Right hindlimb (tissue), 1 donor: ENCODE measurements at regions not wholly inside any gene's neighbourhood (a gene's known extent, or its start where the extent isn't known, plus 50 kb on each side); places are given as distances from the start of the nearest gene placed in this dataset.
"Not testable (repeated sequence)": the region's sequence is repeated elsewhere in the genome, so short reads cannot be mapped to it uniquely, and the experiment has no call there.

Source experiments
- DNase-seq: peaks from one replicate; pipeline ENCODE4 v3.0.0-alpha.2; 2018

DNA sequence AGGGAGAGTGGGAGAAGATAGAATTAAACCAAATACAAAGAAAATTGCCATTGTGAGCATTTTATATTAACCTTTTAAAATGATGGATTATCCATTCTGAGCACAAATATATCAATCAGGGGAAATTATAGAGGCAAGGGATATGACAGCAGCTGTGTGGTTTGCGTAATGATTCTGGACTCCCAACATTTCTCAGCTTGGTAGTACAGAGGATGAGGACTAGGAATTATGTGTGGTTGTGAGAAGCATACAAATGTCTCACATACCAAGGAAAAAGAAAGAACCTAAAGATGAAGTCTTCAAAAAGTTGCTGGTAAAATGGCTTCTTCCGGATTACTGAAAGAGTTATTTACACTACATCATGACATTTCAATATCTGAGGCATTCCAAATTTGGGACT, 674.6 kb upstream of the NR3C2 start:
- DNase-seq, result no peak

DNA sequence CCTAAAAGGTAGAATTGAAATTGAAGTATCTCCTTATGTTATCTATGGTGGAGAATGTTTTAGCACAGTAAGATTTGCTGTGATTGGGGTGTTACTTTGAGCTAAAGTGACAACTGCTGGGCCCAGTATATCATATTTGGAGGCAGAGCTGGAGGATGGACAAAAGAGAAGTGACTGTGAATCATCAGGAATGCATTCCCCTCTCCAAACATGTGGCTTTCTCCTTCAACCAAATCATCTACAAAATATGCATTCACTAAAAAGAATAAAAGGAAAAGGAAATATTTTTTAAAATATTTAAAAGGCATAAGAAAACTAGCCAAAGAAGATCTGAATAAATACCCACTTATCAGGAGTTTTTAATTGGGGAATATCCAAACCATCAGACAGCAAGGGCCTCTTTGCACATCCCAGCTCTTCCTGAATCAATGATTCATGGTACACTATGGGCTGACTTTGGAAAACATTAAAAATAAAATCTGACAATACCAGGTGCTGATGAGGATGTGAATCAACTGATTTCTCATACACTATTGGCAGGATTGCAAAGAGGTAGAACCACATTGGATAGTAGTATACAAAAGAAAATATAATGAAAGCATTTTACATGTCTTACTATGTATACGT, 671.7 kb upstream of the NR3C2 start:
- no peak for DNase-seq

DNA sequence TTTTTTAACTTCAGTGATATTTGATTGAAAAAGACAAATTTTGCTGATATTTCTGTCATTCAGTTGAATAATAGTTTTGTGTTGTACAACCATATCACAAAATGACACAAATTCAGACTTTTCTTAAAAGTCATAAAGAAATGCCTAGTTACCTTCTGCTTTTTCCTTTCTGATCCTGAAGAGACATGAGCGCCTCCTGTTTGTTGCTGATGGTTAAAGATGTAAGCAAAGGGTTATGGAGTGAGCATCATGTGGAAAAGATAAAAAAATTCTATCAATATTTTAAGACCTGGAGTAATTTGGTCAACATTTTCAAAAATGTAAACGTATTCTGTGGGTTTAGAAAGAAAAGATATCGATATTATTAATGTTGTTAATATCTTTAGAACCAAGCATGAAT, 669.9 kb upstream of the NR3C2 start:
- no peak for DNase-seq

DNA sequence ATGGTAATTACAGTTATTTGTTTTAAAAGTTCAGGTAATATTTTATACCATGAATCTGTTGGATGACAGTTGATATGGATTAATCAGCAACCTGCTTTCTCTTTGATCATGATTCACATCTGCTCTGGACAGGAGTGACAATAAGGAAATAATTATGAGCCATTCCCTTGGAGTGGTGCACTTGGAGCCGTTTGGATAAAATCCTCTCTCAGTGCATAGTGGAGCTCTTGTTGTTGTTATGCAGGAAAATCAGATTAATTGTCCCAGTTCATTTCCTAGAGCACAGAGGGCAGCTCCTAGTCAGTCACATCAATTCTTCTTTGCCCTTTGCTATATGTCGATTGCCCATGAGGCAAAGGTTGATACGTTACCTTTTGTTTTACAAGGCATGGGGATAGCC, 668.3 kb upstream of the NR3C2 start:
- no peak for DNase-seq

DNA sequence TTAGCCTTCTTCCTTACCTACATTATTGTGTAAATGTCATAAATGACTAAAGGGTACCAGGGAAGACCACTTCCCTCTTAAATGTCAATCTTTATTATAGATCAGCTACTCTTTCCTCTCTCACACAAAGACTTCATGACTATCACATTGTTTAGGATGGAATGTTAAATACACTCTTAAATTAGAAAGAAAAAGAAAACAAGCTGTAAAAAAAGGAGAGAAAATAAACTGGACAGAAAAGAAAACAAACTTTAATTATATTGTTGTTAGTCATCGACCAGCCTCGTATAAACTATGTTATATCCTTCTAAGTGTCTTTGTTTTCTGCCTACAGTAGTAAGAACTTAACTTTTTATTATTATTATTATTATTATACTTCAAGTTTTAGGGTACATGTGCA, 666.4 kb upstream of the NR3C2 start:
- DNase-seq, result no peak

DNA sequence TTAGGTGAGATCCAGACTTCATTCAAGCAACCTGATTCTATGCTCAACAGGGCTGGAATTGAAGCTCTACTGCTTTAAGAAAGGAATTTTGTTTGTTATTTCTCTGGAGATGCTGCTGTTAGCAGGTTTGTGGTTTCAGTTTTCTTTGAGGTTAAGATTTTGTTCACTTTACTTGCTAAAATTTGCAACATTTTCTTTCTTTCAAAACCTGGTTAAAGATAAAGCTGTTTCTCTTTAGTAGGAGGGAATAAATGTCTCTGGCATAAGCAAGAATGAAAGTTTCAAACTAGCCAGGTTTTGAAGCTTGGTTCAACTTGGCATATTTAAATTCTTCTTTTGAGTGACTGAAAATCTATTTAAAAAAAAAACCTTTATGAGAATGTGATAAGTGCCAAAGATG, 660.6 kb upstream of the NR3C2 start:
- DNase-seq, result no peak

DNA sequence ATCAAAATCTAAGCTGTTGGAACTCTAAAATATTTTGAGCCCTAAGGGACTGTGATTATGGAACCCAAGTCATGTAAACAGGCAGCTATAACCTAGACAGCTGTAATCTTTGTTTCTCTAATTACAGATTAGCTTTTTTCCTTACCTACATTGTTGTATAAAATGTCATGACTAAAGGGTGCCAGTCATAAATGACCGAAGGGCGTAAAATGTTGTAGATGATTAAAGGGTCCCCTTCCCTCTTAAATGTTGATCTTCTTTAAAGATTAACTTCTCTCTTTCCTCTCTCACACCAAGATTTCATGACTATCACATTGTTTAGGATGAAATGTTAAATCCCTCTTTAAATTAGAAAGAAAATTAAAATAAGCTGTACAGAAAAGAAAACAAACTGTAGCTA, 659.4 kb upstream of the NR3C2 start:
- DNase-seq, result no peak

DNA sequence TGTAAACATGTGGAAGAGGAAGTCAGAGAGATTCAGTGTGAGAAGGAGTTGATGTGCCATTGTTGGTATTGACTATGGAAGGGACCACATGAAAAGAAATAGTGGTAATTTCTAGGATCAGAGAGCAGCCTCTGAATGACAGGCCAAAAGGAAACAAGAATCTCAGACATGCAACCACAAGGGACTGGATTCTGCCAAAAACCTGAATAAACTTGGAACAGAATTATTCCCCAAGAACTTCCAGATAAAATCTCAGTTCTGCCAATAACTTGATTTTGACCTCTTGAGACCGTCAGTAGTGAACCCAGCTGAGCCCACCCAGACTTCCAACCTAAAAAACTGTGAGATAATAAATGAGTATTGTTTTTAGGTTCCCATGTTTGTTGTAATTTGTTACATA, 653.6 kb upstream of the NR3C2 start:
- DNase-seq, result peak; percentile 19

DNA sequence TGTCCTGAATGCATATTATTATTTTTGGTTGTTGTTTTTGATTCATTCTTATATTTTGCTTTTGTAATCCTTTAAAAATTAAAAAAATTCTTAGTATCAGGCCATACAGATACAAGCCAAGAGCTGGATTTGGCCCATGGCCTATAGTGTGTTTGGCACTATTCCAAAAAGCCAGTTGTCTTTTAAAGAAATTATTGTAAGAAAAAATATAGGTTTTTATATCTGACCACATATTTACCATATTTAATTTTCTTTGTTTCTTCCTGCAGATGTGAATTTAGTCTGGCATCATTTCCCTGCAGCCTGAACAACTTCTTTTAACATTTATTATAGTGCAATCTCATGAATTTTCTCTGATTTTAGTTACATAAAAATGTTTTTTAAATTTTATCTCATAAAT, 652.8 kb upstream of the NR3C2 start:
- DNase-seq, result peak; percentile 27

DNA sequence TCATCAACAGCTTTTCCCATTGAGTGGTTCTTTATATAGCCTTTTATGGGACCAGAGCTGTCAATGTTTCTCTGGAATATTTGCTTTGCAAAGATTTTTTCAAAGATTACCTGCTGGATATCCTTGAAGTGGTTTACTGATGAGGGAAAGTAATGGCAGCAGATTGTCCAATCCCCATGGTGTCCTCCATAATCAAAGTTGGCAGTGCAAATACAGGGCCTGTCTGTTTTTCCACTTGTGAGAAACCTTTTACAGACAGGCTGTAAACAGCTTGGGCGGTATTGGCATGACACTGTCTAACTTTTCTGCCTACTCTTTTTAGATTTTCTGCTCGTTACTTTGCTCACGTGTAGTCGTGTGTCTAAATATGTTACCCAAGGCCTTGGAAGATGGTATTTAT, 641.9 kb upstream of the NR3C2 start:
- no peak for DNase-seq

DNA sequence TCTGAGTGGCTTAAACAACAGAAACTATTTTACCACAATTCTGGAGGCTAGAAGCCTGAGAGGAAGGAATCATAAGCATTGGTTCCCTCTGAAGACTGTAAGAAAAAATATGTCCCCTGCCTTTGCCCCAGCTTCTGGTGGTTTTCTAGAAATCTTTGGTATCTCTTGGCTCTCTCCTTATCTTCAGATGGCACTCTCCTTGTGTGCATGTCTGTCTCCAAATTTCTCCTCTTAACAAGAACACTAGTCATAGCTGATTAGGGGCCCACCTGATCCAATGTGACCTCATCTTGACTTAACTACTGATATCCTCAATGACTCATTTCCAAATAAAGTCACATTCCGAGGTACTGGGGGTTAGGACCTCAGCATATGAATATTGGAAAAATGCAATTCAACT, 635.0 kb upstream of the NR3C2 start:
- DNase-seq, result no peak

DNA sequence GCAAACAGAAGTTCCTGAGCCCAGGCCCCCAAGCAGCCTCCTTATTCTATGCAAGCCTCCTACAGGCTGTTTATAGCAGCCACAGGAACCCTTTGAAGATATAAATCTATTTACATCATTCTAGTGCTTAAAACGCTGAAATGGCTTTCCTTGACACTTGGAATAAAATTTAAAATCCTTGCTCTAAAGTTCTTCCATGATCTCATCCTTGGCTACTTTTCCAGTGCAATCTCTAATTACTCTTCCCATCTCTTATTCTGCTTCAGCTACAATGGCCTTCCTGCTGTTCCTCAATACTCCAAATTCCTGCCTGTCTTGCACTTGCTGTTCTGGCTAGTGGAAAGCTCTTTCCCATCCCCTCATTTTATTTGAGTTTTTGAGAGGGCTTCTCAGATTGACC, 634.2 kb upstream of the NR3C2 start:
- no peak for DNase-seq

DNA sequence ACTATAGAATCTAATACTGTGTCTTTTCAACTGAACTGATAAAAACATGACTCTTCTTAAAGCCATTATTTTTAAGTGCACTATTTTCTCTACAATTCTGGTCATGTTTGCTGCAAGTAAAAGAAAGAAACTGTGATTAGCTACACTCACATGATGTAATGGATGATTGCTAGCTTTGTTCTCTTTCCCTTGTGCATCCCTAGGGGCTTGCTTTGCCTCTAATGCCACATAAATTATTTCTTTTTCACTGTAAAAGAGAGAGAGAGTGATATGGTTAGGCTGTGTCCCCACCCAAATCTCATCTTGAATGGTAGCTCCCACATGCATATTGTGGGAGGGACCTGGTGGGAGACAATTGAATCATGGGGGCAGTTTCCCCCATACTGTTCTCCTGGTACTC, 630.2 kb upstream of the NR3C2 start:
- no peak for DNase-seq

DNA sequence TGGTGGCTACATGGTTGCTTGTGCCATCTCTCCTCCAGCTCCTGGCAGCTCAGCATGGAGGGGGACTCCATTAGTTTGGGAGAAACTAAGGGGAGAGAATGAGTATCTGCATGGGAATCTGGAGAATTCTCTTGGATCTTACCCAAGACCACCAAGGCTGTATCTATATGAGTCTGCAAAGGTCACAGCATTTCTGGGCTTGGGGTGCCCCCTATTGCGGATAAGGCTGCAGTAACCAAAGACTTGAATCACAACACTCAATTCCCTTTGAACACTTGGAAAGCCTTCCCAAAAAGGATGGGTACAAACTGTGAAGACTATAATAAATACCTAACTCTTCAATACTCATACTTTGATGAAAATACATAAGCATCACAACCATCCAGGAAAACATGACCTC, 623.5 kb upstream of the NR3C2 start:
- no peak for DNase-seq

DNA sequence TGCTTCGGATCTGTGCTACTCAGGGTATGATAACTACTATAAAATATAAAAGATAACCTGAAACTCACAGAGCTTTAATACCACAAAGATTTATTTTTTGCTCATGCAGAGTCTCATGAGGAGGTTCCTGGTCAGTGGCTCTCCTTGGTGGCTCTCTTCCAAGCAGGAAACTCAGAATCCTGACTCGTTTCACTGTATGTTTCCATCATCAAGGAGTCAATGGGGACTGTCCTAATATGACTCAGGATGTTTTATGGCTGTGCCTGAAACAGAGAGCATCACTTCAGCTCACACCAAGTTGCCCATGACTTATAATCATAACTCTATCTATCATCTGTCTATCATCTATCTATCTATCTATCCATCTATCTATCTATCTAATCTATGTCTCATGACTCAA, 620.8 kb upstream of the NR3C2 start:
- DNase-seq, result no peak

DNA sequence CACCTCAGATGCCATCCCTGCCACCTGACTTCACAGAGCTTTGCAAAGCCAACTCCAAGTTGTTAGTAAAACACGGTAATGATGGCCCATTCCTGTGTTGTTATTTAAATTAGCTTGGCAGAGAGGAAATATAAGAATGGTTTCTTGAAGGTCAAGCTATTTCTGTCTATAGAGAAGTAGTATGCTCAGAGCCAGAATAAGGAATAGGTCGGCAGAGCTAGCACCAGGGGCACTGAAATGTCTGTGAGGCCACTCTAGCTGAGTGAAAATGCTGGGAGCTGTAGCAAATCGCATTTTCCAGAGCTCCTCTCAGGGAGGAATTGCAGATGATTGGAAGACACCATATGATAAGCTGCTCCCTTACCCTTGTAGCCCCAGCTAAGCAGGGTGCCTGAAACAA, 615.4 kb upstream of the NR3C2 start:
- DNase-seq, result no peak

DNA sequence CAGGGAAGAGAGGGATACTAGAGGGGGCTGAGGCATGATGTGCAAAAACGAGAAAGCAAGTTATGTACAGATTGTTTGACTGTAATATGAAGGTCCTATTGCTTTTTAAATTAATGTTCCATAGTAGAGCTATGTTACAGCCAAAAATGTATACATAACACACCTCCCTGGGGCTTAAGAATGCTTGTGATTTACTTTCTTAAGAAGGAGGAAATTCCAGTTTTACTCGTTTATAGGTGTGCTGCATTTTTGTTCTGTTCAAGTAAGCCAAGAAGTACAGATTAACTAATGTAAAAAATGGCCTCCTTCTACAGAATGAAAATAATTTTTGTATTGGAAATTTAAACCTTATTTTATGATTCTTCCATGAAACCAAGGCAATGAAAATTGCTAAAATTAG, 614.4 kb upstream of the NR3C2 start:
- no peak for DNase-seq

DNA sequence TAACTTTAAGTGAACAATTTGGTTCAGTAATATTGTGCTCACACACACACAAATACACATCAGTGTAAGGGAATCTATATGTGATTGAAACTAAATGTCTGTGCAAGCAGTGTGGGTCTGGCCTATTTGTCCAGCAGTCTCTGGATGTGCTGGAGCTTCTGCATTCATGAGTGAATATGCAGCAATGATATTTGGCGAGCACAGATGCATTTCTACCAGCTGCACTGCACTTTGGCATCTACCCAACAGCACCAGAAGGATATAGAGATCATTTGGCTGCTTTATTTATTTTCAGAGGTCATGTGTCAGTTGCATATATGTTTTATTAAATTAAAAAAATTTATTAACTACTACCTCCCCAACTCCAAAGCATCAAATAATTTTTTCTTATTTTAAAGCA, 613.4 kb upstream of the NR3C2 start:
- DNase-seq, result peak; percentile 32

DNA sequence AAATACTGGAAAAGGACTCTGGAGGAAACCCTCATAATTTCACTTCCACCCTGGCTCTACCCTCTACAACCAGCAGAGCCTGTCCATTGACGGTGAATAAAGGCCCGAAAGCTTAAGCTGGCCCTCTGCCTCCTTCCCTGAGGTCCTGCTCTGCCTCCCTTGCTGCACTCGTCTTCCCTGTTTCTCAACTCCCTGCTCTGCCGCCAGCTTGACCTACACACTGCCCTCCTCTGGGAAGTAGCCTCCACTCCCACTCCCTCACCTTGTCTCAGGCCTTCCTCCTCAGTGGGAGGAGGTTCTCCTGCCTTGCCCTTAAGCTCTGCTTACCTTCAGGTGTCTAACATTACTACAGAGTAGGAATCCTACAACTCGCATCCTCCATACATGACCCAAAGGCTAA, 608.6 kb upstream of the NR3C2 start:
- DNase-seq, result no peak

DNA sequence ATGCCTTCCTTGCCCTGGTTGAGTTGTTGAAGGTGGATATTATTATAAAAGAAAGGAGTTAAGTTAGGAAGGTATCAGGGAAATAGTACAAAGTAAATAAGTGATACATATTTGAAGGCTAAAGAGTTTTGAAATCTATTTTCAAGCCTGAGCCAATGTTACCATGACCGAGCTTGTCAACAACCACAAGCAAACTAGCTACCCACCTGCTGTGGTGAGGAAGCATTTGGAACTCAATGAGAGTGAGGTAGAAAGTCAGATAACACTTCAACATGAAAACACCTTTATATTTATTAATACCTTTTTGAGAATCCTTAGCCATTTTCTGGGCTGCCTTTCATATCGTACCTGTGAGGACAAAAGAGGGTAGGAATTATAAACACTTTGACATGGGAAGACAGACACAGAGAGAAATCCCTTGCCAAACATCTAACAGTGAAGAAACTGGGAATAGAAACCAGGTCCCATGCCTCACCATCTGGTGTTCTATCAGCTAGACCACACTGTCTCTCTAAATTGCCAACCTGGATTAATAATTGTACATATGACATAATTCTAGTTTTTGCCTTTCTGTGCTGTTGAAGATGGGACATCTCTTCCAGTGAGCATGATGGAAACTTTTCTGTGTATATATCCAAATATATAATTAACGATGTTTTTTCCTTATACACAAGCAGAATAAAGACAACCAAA, 606.4 kb upstream of the NR3C2 start:
- DNase-seq, result no peak

DNA sequence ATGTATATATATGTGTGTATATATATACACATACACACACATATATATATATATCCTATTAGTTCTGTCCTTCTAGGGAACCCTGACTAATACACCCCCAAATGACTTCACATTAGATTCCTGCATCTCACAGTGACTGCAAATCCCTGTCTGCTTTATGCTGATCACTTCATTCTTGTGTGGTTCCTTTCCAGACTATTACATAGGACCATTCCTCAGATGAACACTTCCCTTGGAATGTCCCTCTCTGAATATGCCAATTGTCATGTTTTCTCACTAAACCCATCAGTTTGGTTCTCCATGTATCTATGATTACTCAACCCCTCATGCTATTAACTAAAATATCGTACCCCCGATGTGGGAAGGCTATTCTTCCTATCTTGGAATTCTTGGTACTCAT, 605.2 kb upstream of the NR3C2 start:
- DNase-seq, result no peak

DNA sequence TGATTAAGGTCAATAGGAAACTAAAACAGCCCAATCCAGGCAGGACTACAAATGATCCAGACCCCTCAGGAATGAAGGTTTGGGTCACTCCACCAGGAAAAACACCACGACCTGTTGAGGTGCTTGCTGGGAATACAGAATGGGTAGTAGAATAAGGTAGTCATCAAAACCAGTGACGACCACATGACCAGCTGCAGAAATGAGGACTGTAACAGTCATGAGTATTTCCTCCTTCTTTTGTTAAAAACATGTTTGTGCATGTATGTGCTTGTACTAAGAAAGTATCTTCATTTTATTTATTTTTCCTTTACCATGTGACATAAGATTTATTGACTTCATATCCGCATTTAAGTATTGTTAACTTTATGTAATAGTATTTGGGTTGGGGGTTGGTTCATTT, 603.5 kb upstream of the NR3C2 start:
- no peak for DNase-seq

DNA sequence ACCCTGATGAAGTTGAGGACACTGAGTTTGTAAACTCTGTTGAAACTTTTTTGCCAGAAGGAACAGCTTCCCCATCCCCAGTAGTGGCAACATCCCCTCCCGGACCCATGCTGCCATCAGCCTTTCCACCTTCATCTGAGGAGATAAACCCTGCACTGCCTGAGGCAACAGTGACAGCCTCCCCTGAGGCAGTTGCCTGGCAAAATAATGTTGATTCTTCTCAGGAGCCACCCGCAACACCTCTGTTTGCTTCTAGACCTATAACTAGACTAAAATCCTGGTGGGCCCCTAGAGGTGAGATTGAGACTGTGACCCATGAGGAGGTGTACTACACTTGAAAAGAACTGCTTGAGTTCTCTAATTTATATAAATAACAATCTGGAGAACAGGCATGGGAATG, 597.6 kb upstream of the NR3C2 start:
- DNase-seq, result not testable (repeated sequence)

DNA sequence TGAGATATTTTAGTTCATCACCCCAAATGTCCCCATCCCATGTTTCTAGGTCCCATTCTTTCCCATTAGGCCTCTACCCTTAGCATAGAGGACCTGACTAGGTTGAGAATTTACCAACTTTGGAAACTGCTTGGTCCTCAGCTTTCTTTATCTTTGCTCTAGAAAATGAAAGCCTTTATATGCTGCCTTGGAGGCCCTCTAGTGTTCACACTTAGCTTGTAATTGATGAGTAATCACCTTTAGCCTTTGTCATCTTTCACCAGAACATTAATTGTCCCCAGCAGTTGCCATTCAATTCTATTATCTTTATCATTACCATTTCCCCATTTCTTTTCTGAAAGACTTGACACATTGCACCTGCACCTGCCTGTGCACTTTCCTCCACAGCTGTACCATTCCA, 589.2 kb upstream of the NR3C2 start:
- DNase-seq, result no peak

DNA sequence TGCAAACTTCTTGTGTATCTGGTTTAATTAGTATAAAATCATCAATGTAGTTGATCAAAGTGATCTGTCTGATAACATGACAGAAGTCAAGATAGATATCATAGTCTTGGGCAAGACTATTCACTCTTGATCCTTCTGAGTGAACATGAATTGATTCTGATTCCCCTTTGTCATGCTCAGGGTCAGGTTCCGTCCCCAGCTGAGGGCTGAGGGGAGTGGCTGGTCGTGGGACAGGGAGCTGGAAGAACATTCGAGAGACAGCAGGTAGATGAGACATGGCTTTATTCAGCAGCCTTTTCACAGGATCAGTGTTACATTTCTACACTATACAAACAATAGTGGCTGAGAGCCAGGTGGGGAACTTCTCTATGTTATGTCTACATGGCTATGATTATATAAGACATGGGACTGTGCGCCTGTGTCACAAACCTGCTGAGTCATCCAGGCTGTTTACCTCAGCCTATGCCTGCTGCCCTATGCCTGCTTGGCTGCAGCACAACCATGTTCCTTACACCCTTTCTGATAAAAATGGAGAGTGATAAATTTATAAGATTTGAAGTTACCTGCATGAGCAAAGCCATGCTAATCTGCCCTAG, 586.9 kb upstream of the NR3C2 start:
- DNase-seq, result no peak
